ENCODE measurements at regions not wholly inside any gene's neighbourhood (a gene's known extent, or its start where the extent isn't known, plus 50 kb on each side); places are given as distances from the start of the nearest gene placed in this dataset.
"Not testable (repeated sequence)": the region's sequence is repeated elsewhere in the genome, so short reads cannot be mapped to it uniquely, and the experiment has no call there.

DNA sequence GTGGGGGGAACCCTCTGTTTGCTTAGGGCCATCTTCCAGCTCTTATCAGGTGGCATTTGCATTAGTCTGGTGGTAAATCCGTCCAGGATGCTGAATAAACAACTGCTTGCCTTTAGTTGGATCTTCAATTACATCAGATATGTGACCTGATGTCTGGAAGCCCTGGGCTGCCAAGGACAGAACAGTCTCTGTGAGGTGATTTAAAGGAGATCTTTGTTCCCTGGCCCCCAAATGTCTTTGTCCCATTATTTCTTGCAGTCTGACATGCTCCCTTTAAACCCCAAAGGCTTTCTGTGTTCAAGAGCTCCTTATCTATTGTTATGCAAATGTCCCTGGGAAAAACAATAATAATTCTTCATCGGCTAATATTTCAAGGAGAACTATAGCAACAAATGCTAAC is 84.6 kb upstream of the SPTLC3 start:
- no peak for DNase-seq

DNA sequence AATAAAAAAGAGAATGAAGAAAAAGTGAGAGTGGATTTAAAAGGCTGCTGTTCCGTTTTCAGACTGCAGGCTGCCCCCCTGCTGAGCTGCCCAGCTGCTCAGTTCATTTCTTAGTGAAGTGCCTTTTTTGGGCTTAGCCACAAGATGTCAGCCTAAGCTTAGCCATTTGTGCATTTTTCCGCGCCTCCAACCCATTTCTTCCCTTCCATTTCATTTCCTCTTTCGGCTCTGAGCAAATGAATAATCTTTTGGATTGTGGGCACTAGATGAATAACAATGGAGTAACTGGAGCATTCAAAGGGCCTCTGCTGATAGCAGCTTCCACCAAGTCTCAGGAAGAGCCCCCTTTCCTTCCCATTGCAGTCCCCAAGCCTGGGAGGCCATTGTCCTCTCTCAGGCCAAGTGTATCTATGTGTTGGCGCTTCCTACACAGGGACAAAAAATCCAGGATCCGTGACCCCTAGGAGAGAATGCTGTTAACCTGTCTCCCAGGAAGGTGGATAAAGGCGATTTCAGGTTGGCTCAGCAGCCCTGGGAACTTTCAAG is 83.5 kb upstream of the SPTLC3 start:
- peak; percentile 26 for DNase-seq

DNA sequence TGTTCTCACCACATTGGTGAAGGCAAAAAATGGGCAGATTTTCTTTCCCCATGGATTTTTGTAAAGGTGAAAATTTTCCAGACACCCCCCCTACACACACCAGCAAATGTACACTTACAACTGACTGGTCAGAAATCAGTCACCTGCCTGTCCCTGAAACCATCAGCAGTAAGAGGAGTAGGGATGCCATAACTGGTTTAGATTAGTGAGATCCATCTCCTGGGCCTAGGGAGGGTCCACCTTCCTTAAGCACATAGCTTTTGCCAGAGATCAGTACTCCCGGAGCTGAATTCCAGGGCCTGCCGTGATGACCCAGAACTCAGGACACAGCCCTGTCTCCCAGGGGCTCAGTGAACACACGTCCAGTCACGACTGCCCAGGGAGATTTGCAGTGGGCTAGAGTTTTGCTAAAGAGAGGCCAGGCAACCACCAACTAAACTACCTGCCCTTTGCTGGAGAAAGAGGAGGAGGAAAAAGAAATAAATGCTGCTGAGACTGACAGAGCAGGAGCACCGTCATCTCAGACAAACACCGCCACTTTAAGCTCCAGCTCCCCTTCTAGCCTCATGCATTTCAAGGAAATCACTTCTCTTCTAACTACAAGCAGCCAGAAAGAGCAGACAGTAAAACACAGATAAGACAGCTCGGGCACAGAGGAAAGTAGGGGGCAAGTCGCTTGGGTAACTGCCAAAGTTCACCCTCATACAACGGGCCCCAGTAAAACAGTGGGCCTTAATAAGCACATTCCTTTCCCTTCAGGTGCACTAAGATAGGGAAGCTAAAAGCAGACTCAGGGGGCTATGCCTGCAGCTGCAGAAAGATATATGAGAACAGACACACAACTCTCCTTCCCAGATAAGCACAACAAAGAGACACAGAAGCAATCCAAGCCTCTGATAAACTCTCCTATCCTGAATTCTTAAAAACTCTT is 82.6 kb upstream of the SPTLC3 start:
- no peak for DNase-seq

DNA sequence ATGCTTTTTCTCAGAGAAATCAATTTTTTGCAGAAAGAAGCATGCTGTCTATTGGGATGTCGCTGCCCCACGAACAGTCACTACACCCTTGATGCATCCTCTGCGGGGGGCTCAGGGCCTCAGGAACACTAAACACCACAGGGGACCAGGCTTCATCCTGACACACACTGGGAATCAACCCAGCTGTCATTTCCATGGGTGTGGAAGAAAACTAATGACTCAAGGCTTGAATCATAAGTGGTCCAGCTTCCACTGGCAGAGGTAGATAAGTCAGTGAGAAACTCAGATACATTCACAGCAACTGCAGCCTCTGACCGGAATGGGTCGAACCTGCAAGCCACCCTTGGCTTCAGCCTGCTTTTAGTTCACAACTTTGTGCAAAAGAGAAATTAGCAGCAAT is 81.3 kb upstream of the SPTLC3 start:
- DNase-seq: peak; percentile 50

DNA sequence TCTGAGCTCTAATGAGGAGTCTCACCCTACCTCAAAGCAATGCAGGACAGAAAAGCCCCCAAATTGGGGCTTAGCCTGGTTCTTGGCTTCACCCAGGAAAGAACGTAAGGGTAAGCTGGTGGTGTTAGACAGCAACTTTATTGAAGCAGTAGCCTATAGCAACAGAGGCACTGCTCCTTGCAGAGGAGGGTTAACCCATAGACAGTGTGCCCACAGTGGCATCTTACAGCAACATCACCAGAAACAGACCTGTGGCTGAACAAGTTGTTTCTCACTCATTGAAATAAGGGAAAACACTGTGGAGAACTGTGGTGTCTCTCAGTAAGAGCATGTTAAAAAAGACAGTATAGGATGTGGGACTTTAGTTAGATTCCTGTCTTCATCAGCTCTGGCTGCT is 80.4 kb upstream of the SPTLC3 start:
- DNase-seq: no peak

DNA sequence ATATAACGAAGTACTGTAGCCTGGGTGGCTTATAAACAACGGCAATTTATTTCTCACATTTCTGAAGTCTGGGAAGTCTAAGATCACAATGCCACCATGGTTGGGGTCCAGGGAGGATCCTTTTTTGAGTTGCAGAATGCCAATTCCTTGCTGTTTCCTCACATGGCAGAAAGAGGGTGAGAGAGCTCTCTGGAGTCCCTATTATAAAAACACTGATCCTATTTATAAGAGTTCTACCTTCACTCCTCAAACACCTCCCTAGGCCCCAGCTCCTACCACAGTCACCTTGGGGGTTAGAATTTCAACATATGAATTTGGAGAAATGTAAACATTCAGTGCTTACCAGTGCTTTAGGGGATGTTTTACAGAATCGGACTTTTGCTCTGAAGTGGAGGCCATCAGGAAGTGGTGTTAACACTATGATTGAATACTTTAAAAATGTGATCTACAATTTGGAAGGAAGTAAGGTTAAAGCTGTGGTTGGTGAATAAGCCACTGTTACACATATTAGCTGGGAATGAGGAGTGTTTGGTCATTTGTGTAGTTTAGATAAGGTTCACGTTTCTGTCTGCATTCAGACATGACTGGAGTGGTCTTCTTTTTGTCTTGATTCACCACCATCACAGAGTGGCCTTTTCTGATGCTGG is 79.9 kb upstream of the SPTLC3 start:
- peak; percentile 70 for DNase-seq

DNA sequence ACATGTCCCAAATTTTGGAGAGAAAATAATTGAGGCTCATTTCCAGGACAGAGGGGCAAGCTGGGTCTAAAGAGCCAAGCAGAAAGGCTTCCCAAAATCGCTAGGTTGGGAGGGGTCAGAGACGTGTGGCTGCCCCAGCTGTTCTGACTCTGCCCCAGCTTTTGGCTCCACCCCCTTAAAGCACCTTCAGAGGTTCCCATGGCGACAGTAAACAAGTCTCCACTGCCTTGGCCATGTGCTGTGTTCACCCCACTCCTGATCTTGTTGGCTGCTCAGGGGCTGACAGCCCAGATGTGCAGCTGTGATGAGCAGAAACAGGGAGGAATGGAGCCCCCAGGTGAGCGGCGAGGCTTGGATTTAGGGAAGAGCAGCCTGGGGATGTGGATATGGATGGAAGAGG is 72.8 kb upstream of the SPTLC3 start:
- no peak for DNase-seq

DNA sequence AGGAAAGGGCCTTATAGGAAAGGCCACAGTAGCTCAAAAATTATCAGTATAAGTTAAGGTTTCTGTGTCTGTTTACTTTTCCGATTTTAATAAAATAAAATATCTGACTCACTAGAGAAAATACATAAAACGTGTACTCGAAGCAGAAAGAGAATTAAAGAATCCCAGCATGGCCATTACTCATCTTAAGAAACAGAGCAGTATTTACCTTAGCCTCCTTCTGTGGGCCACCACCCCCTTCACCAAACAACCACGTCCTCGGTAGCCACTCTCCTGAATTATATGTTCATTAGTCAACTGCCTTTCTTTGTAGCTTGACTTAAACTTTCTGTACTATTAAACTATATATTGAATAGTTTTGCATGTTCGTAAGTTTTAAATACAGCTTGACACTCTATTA is 72.2 kb upstream of the SPTLC3 start:
- no peak for DNase-seq

DNA sequence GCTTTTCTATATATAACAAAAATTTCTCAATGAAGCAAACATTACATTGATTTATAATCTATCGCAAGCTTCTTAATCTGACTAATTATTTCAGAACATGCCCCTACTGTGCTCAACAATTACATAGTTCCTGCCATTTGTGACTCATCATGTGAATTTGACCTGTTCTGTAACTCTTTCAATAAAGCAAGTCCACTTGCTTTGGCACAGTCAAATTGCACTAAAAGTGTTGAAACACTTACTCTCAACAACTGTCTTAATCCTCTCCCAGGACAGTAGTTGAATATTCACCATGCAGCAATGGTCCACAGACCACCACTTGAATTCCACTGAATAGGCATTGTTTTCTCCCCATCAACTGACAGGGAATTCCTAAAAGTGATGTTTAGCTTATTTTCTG is 67.7 kb upstream of the SPTLC3 start:
- DNase-seq: no peak

DNA sequence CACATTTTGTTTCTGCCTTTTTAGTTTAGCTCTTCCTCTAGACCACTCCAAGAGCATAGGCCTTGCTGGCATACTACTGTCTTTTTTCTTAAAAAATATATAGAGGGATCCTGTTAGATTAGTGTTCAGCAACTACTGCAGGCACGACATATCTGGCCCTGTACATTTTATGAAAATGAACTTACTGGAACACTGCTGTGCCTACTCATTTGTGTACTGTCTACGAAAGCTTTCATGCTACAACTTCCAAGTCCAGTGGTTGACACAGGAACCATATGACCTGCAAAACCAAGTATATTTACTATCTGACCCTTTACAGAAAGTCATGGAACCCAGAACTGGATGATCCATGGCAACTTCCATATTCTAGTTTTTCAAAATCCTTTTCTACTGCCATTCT is 66.6 kb upstream of the SPTLC3 start:
- no peak for DNase-seq

DNA sequence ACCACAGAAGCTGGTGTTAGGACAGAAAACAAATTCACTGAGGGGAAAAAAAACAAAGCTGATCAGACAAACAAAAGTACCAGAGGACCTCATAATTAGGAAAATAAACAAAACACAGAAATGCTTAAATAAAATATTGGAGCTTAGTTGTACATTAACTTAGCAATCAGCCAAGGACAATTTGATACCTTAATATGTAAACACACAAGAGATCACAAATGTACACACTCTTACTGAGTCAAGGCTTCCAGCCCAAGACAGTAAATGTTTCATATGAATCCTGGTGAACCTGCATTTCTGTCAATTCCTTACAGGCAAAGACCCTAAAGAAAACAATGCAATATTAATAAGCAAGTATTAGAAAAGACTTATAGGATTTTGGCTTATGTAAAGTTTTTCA is 62.0 kb upstream of the SPTLC3 start:
- DNase-seq: no peak

DNA sequence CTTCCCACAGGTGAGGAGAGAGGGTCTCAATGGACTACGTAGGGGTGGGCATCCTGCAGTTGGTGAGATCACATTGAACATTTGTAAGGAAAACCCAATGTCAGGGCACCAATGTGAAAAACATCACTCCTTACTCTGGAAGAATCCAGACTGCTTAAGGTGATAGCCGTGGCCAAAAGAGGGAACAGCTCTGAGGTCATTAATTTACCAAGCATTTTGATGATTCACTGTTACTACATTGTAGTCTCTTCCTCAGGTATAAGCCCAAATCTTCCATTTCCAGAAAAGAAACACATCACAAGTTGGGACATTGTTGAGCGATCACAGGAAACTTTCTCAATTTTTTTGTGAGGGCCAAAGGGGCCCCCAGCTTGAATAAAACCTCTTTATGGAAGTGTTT is 61.1 kb upstream of the SPTLC3 start:
- DNase-seq: no peak

DNA sequence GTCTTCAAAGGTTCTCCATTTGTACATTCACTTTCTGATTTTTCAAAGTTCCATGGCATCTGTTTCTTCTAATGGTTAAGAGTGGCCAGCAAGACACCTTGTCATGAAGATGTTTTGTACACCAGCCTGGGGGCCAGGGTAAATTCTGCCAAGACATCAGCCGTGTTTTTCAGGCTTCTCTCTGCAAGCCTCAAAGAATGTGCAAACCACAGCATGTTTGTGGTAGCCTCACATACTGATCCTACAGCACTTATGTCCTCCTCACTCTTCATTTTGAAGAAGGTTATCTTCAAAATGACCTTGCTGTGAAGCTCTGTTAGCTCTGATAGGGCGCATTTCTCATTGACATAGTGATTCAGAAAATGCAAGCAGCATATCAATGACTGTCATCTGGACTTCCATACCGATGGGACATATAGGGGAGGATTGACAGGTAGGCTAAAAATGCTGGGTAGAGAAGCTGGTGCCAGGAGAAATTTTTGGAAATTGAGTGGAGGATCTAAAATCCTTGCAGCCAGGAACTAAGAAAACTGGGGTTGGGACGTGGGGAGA is 59.3 kb upstream of the SPTLC3 start:
- peak; percentile 56 for DNase-seq

DNA sequence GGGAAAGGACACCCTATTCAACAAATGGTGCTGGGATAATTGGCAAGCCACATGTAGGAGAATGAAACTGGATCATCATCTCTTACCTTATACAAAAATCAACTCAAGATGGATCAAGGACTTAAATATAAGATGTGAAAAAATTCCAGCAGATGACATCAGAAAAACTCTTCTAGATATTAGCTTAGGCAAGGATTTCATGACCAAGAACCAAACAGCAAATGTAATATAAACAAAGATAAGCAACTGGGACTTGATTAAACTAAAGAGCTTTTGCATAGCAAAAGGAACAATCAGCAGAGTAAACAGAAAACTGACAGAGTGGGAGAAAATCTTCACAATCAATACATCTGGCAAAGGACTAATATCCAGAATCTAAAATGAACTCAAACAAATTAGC is 54.5 kb upstream of the SPTLC3 start:
- not testable (repeated sequence) for DNase-seq

DNA sequence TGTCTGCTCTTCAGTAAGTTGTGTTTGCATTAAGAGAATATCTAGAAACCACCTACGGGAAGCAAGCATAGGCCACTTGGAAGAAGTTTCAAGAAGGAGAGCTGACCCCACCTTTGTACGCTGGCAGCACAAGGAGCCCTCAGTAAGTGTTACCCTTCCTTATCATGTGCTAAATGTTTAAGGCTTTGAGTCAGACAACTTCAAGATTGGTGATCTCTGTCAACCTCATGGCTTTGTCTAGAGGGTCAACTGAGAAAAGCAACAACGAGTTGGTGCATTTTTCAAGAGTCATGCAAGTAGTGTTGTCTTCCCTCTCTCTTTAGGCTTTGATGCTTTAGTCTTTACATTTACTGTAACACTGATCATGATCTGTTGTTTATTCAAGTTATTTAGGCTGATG is 53.2 kb upstream of the SPTLC3 start:
- no peak for DNase-seq

DNA sequence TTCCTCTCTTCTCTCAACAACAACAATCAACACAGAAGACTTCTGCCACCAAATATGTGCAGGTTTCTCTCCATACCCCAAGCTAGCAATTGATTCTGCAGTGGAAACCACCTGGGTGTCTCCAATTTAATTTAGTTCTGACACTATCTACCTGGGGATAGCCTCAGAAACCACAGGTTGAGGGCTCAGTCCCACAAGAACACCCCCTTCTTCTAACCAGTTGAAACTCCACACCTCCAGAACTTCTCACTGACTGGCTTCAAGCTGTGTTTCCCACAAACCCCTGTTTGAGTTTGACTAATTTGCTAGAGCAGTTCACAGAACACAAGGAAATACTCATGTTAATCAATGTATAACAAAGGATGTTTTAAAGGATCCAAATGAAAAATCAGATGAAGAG is 52.5 kb upstream of the SPTLC3 start:
- DNase-seq: no peak

DNA sequence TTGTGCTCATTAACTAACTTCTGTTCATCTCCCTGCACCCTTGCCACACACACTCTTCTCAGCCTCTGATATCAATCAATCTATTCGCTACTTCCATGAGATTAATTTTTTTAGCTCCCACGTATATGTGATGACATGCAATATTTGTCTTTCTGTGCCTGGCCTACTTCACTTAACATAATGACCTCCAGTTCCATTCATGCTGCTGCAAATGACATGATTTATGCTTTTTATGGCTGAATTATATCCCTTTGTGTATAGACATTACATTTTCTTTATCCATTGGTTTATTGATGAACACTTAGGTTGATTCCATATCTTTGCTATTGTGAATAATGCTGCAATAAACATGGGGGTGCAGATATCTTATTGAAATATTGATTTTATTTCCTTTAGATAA is 50.8 kb upstream of the SPTLC3 start:
- DNase-seq: no peak

All from NCI-H226 (cell line).